GM23338 (cell line): ENCODE measurements at regions not wholly inside any gene's neighbourhood (a gene's known extent, or its start where the extent isn't known, plus 50 kb on each side); places are given as distances from the start of the nearest gene placed in this dataset.

Source experiments
- ATAC-seq: fragments of 200-7000 bp; cut with Tn5 transposase; 3 replicates; pipeline ENCODE4 v1.9.1; 2020
- DNase-seq: peaks from one replicate; pipeline ENCODE4 v3.0.0-alpha.2; 2015; ENCODE audit warnings: low spot score
- H2AFZ ChIP-seq: fragments of 200-600 bp; sonication (generic); 2 replicates; pipeline ENCODE4 v1.8.0; 2016; ENCODE audit warnings: antibody characterized with exemption, mild to moderate bottlenecking, moderate library complexity
- H3F3A ChIP-seq: fragments of 200-600 bp; sonication (generic); replicated peaks from 2 replicates; pipeline ENCODE4 v1.8.0; 2017; ENCODE audit warnings: antibody characterized with exemption, mixed run types, low read depth
- H3K27ac ChIP-seq: fragments of 200-600 bp; sonication (generic); 2 replicates; pipeline ENCODE4 v1.6.1; 2016; ENCODE audit warnings: low read depth
- H3K27me3 ChIP-seq: fragments of 200-600 bp; sonication (generic); 2 replicates; pipeline ENCODE4 v1.8.0; 2016; ENCODE audit warnings: mild to moderate bottlenecking, mixed run types, moderate library complexity; ENCODE audit not compliant: insufficient read depth
- H3K36me3 ChIP-seq: fragments of 200-600 bp; sonication (generic); 2 replicates; pipeline ENCODE4 v1.8.0; 2016; ENCODE audit warnings: mild to moderate bottlenecking; ENCODE audit not compliant: insufficient read depth
- H3K4me1 ChIP-seq: fragments of 200-600 bp; sonication (generic); 2 replicates; pipeline ENCODE4 v1.8.0; 2016; ENCODE audit warnings: mild to moderate bottlenecking, moderate library complexity; ENCODE audit not compliant: insufficient read depth
- H3K4me2 ChIP-seq: fragments of 200-600 bp; sonication (generic); 2 replicates; pipeline ENCODE4 v1.7.1; 2017; ENCODE audit warnings: mixed run types
- H3K4me3 ChIP-seq: fragments of 200-600 bp; sonication (generic); 2 replicates; pipeline ENCODE4 v1.6.1; 2016; ENCODE audit warnings: mixed run types
- H3K79me2 ChIP-seq: fragments of 200-600 bp; sonication (generic); replicated peaks from 2 replicates; pipeline ENCODE4 v1.8.0; 2017; ENCODE audit warnings: mild to moderate bottlenecking; ENCODE audit not compliant: insufficient read depth
- H3K9me2 ChIP-seq: fragments of 200-600 bp; sonication (generic); 2 replicates; pipeline ENCODE4 v1.8.0; 2017; ENCODE audit not compliant: insufficient read depth
- H4K20me1 ChIP-seq: fragments of 200-600 bp; sonication (generic); replicated peaks from 2 replicates; pipeline ENCODE4 v1.8.0; 2017; ENCODE audit warnings: mild to moderate bottlenecking; ENCODE audit not compliant: insufficient read depth
- H3K27ac Mint-ChIP-seq: 2 replicates; pipeline ENCODE4 v1.8.0; 2020; ENCODE audit warnings: inconsistent platforms, mild to moderate bottlenecking, moderate library complexity, mixed read lengths
- H3K27me3 Mint-ChIP-seq: 3 replicates; pipeline ENCODE4 v1.8.0; 2022; ENCODE audit warnings: low read depth, mild to moderate bottlenecking, moderate library complexity, mixed read lengths, inconsistent platforms; ENCODE audit not compliant: insufficient read depth, poor library complexity
- H3K36me3 Mint-ChIP-seq: 3 replicates; pipeline ENCODE4 v1.8.0; 2021; ENCODE audit warnings: low read depth, mild to moderate bottlenecking, inconsistent platforms, moderate library complexity, mixed read lengths
- H3K4me1 Mint-ChIP-seq: 3 replicates; pipeline ENCODE4 v1.8.0; 2020; ENCODE audit warnings: mild to moderate bottlenecking, inconsistent platforms, mixed read lengths
- H3K4me3 Mint-ChIP-seq: 3 replicates; pipeline ENCODE4 v1.8.0; 2021; ENCODE audit warnings: moderate library complexity, mild to moderate bottlenecking, inconsistent platforms, mixed read lengths
- H3K9me3 Mint-ChIP-seq: 3 replicates; pipeline ENCODE4 v1.8.0; 2020; ENCODE audit warnings: moderate library complexity, mild to moderate bottlenecking, inconsistent platforms, mixed read lengths
- CREB1 ChIP-seq: fragments of 250-450 bp; sonication (Bioruptor Pico); IDR thresholded peaks from 2 replicates; pipeline ENCODE4 v1.5.0; 2020; ENCODE audit warnings: low read depth, mild to moderate bottlenecking, moderate library complexity
- EZH2 ChIP-seq: fragments of 200-600 bp; sonication (generic); IDR thresholded peaks from one replicate; pipeline ENCODE4 v1.8.0; 2017; ENCODE audit warnings: antibody characterized with exemption, mild to moderate bottlenecking, low read depth; ENCODE audit not compliant: unreplicated experiment
- EZH2phosphoT487 ChIP-seq: fragments of 200-600 bp; sonication (generic); IDR thresholded peaks from one replicate; pipeline ENCODE4 v1.8.1; 2018; ENCODE audit warnings: antibody characterized with exemption; ENCODE audit not compliant: unreplicated experiment
- NANOG ChIP-seq: IDR thresholded peaks from 2 replicates; pipeline ENCODE4 v1.6.1; 2016; ENCODE audit warnings: antibody characterized with exemption, borderline replicate concordance
- POLR2AphosphoS5 ChIP-seq: IDR thresholded peaks from 2 replicates; pipeline ENCODE4 v1.6.1; 2016; ENCODE audit warnings: antibody characterized with exemption, low read depth
- STAT1 ChIP-seq: IDR thresholded peaks from one replicate; pipeline ENCODE4 v1.6.1; 2016; ENCODE audit warnings: antibody characterized with exemption; ENCODE audit not compliant: unreplicated experiment
- ZNF114 ChIP-seq: fragments of 250-450 bp; sonication (Bioruptor Pico); IDR thresholded peaks from 2 replicates; pipeline ENCODE4 v1.5.0; 2020; ENCODE audit warnings: mild to moderate bottlenecking, moderate library complexity
- ZNF331 ChIP-seq: fragments of 250-450 bp; sonication (Bioruptor Pico); IDR thresholded peaks from 2 replicates; pipeline ENCODE4 v1.5.0; 2020; ENCODE audit warnings: low read depth, mild to moderate bottlenecking, moderate library complexity
- TF ChIP-seq, protein P1 (sequence below): IDR thresholded peaks from one replicate; pipeline ENCODE4 v1.6.1; 2018; ENCODE audit warnings: antibody characterized with exemption; ENCODE audit not compliant: unreplicated experiment
- TF ChIP-seq, protein P2 (sequence below): IDR thresholded peaks from 2 replicates; pipeline ENCODE4 v1.6.1; 2016; ENCODE audit warnings: antibody characterized with exemption
- TF ChIP-seq, protein P3 (sequence below), 2 experiments: fragments of 200-600 bp in 1 of 2; sonication (generic) in 1 of 2; conservative IDR thresholded peaks; 2 replicates each; pipeline versions ENCODE4 v1.5.1 to v1.6.1; 2016 to 2017; ENCODE audit warnings: antibody characterized with exemption in 2 of 2, low read depth in 2 of 2, mild to moderate bottlenecking in 2 of 2, moderate library complexity in 1 of 2

DNA sequence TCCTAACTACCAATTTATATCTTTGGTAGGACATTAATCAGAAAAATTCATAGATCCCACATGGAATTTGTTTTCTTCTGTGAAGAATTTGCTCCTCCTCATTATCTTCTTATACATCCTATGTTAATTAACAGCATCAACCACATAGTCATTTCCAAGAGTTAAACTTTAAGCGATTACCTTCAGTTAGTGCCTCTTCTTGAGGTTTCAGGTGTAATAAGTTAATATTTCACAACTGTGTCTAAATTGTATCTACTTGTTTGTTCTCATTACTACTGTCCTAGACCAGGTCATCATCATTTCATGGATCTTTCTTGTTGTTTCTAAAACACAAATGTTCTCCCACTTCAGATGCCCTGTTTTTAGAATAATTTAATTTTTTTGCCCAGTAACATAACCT is 457.9 kb downstream of the FAT4 start:
- no peak for ATAC-seq
- Histone ChIP-seq H3K9me2 (no peaks in the 10 kb centered on the region), H4K20me1 (no peaks in the 10 kb centered on the region), H3K4me1 (no peaks in the 10 kb centered on the region), H3K4me2 (no peak overlapping the region), H3K27ac (no peak overlapping the region), H3K79me2 (no peaks in the 10 kb centered on the region), H3F3A (no peaks in the 10 kb centered on the region), H3K36me3 (no peaks in the 10 kb centered on the region), H3K4me3 (no peak overlapping the region), H2AFZ (no peak overlapping the region), H3K27me3 (no peaks in the 10 kb centered on the region)
- no peak overlapping the region for H3K27ac Mint-ChIP-seq
- DNase-seq = no peak
- no peaks in the 10 kb centered on the region for H3K4me1 Mint-ChIP-seq
- H3K9me3 Mint-ChIP-seq = peaks cover 34% of the 10 kb centered on the region
- no peak overlapping the region for H3K4me3 Mint-ChIP-seq
- TF ChIP-seq ZNF331 (no peak), STAT1 (no peak), POLR2AphosphoS5 (no peak), NANOG (no peak), EZH2phosphoT487 (no peak), CREB1 (CRISPR knock-in tag) (no peak), EZH2 (no peak)
- TF ChIP-seq, protein P1, sequence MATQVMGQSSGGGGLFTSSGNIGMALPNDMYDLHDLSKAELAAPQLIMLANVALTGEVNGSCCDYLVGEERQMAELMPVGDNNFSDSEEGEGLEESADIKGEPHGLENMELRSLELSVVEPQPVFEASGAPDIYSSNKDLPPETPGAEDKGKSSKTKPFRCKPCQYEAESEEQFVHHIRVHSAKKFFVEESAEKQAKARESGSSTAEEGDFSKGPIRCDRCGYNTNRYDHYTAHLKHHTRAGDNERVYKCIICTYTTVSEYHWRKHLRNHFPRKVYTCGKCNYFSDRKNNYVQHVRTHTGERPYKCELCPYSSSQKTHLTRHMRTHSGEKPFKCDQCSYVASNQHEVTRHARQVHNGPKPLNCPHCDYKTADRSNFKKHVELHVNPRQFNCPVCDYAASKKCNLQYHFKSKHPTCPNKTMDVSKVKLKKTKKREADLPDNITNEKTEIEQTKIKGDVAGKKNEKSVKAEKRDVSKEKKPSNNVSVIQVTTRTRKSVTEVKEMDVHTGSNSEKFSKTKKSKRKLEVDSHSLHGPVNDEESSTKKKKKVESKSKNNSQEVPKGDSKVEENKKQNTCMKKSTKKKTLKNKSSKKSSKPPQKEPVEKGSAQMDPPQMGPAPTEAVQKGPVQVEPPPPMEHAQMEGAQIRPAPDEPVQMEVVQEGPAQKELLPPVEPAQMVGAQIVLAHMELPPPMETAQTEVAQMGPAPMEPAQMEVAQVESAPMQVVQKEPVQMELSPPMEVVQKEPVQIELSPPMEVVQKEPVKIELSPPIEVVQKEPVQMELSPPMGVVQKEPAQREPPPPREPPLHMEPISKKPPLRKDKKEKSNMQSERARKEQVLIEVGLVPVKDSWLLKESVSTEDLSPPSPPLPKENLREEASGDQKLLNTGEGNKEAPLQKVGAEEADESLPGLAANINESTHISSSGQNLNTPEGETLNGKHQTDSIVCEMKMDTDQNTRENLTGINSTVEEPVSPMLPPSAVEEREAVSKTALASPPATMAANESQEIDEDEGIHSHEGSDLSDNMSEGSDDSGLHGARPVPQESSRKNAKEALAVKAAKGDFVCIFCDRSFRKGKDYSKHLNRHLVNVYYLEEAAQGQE = no peak
- TF ChIP-seq, protein P2, sequence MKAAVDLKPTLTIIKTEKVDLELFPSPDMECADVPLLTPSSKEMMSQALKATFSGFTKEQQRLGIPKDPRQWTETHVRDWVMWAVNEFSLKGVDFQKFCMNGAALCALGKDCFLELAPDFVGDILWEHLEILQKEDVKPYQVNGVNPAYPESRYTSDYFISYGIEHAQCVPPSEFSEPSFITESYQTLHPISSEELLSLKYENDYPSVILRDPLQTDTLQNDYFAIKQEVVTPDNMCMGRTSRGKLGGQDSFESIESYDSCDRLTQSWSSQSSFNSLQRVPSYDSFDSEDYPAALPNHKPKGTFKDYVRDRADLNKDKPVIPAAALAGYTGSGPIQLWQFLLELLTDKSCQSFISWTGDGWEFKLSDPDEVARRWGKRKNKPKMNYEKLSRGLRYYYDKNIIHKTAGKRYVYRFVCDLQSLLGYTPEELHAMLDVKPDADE = no peak
- peaks cover 27% of the 10 kb centered on the region for H3K36me3 Mint-ChIP-seq
- H3K27me3 Mint-ChIP-seq = no peaks in the 10 kb centered on the region

DNA sequence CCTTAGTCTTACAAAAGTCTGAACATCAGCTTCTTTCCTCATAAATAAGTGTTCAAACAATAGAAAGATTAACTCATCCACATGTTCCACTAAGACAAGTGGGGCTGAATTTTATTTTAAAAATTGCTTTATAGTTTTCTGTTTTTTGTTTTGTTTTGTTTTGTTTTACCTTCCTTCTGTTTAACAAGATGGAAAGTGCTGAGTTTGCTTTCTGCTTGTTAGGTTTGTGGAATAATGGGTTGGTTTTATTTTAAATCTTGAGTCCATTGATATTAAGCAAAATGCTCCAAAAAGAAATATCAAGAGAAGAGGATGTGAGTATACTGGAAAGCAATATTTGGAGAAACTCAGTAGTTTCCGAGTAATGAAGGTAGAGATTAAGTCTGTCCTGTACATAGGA is 458.7 kb downstream of the FAT4 start:
- H3K4me3 ChIP-seq = no peak overlapping the region
- ATAC-seq (no peak), DNase-seq (no peak)
- H2AFZ ChIP-seq = no peak overlapping the region
- no peaks in the 10 kb centered on the region for H3K79me2 ChIP-seq
- Mint-ChIP-seq H3K9me3 (peaks cover 34% of the 10 kb centered on the region), H3K4me3 (no peak overlapping the region), H3K36me3 (peaks cover 27% of the 10 kb centered on the region), H3K4me1 (no peaks in the 10 kb centered on the region), H3K27me3 (no peaks in the 10 kb centered on the region), H3K27ac (no peak overlapping the region)
- H3K27ac ChIP-seq = no peak overlapping the region
- no peaks in the 10 kb centered on the region for H3K36me3 ChIP-seq
- no peaks in the 10 kb centered on the region for H3K9me2 ChIP-seq
- H4K20me1 ChIP-seq = no peaks in the 10 kb centered on the region
- H3F3A ChIP-seq = no peaks in the 10 kb centered on the region
- no peak overlapping the region for H3K4me2 ChIP-seq
- H3K27me3 ChIP-seq = no peaks in the 10 kb centered on the region
- H3K4me1 ChIP-seq = no peaks in the 10 kb centered on the region
- TF ChIP-seq, protein P3, sequence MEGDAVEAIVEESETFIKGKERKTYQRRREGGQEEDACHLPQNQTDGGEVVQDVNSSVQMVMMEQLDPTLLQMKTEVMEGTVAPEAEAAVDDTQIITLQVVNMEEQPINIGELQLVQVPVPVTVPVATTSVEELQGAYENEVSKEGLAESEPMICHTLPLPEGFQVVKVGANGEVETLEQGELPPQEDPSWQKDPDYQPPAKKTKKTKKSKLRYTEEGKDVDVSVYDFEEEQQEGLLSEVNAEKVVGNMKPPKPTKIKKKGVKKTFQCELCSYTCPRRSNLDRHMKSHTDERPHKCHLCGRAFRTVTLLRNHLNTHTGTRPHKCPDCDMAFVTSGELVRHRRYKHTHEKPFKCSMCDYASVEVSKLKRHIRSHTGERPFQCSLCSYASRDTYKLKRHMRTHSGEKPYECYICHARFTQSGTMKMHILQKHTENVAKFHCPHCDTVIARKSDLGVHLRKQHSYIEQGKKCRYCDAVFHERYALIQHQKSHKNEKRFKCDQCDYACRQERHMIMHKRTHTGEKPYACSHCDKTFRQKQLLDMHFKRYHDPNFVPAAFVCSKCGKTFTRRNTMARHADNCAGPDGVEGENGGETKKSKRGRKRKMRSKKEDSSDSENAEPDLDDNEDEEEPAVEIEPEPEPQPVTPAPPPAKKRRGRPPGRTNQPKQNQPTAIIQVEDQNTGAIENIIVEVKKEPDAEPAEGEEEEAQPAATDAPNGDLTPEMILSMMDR (conservative IDR thresholded peaks at IDR 0.05; ENCODE audit: low read depth in 2 of 2) = no peak
- TF ChIP-seq EZH2phosphoT487 (no peak), ZNF114 (no peak)
